ENCODE measurements at regions not wholly inside any gene's neighbourhood (a gene's known extent, or its start where the extent isn't known, plus 50 kb on each side); places are given as distances from the start of the nearest gene placed in this dataset.

DNA sequence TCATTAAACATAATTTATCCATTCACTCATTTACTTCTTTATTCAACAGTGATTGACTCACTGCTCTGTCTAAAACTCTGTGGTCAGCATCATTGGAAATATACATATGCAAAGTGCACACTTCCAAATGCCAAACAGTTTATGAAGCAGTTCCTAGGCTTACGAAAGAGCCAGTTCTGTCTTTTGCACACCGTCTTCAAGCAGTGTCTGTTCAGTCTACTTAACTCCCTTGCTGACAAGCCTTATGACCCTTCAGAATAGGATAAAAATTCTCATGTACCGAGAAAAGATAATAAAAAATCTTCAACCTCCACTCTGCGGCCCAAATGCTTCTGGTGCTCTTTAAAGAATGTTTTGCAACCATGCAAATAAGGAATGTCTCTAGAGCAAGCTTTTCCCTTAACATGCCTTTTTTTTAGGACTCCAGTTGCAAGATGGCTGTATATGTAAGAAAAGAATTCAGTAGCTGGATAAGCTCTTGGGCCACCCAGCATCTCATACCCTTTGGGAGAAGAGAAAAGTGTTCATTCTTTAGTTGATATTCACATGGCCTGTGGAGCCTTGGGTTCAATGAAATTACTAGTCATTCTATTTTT, 1037.0 kb upstream of the SLIT2 start:
- H3K4me1 ChIP-seq (ENCODE audit: control insufficient read depth, insufficient read depth, low read length), result no peaks in the 10 kb centered on the region
- H3K36me3 ChIP-seq (ENCODE audit: control insufficient read depth, insufficient read depth, low read length), result no peaks in the 10 kb centered on the region
- ChIA-PET POLR2A (no interaction called here), CTCF (no interaction called here)
- DNase-seq (ENCODE audit: low read depth, low spot score) (no peak), ATAC-seq (no peak)
- H3K27me3 ChIP-seq (ENCODE audit: control insufficient read depth, insufficient read depth, low read length), result no peaks in the 10 kb centered on the region
- H3K27ac ChIP-seq (ENCODE audit: low read length), result no peak overlapping the region
- BruUV-seq (replicated peaks), result no TSS peak
- TF ChIP-seq TCF7L2 (IDR thresholded peaks at IDR 0.05; ENCODE audit: low read depth, low read length), result no peak
- no peak for TF ChIP-seq POLR2AphosphoS5 (IDR thresholded peaks at IDR 0.05; ENCODE audit: low read depth, low read length)
- no peaks in the 10 kb centered on the region for H3K9me3 ChIP-seq (ENCODE audit: control insufficient read depth, insufficient read depth, low read depth, low read length)
- H3K4me3 ChIP-seq (ENCODE audit: low read depth in 2 of 2, low read length in 2 of 2), result no peak overlapping the region
- intact Hi-C loops (cut with micrococcal nuclease; ENCODE audit: unreplicated experiment), result no loop called here
- in situ Hi-C loops (cut with HindIII; ENCODE audit: low pct_unique_long_range_greater_than_20kb, low sequenced_read_pairs), result no loop called here

GRCh38 chr4:19213388-19213787, 1038.3 kb upstream of the SLIT2 start:
- BruUV-seq (replicated peaks), result no TSS peak
- intact Hi-C loops (cut with micrococcal nuclease; ENCODE audit: unreplicated experiment), result no loop called here
- TF ChIP-seq CTCF (IDR thresholded peaks at IDR 0.05) (no peak), REST (IDR thresholded peaks at IDR 0.05; ENCODE audit: insufficient read depth in 1 of 2, low read depth in 2 of 2, low read length in 1 of 2) (no peak), TCF7L2 (IDR thresholded peaks at IDR 0.05; ENCODE audit: low read depth, low read length) (no peak), SIN3A (IDR thresholded peaks at IDR 0.05; ENCODE audit: borderline replicate concordance, insufficient read depth, low read depth, low read length) (no peak), POLR2AphosphoS5 (IDR thresholded peaks at IDR 0.05; ENCODE audit: low read depth, low read length) (no peak)
- Histone ChIP-seq H3K9me3 (ENCODE audit: control insufficient read depth, insufficient read depth, low read depth, low read length) (no peaks in the 10 kb centered on the region), H3K4me1 (ENCODE audit: control insufficient read depth, insufficient read depth, low read length) (no peaks in the 10 kb centered on the region), H3K27ac (ENCODE audit: low read length) (no peak overlapping the region), H3K4me3 (ENCODE audit: low read depth in 2 of 2, low read length in 2 of 2) (no peak overlapping the region), H3K27me3 (ENCODE audit: control insufficient read depth, insufficient read depth, low read length) (no peaks in the 10 kb centered on the region), H3K36me3 (ENCODE audit: control insufficient read depth, insufficient read depth, low read length) (no peaks in the 10 kb centered on the region)
- in situ Hi-C loops (cut with HindIII; ENCODE audit: low pct_unique_long_range_greater_than_20kb, low sequenced_read_pairs), result no loop called here
- CTCF ChIA-PET, result no interaction called here
- DNase-seq (ENCODE audit: low read depth, low spot score) (no peak), ATAC-seq (no peak)
- POLR2A ChIA-PET, result no interaction called here

DNA sequence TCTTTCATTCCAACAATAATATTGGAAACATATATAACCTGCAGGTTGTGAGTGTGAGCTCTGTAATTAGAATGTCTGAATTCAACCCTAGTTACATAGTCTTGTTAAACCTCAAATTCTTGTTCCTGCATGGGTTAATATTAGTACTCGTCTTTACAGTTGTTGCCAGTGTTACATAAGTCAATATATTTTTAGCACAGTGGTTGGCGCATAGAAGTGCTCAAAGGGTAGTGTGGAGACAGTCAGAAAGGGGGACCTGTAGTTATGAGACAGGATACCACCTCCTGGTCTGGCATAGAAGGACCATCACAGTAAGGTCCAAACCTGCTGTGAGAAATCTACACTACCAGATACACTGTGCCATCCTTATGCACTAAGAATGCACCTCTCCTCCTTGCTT, 1045.9 kb upstream of the SLIT2 start:
- no peaks in the 10 kb centered on the region for H3K36me3 ChIP-seq (ENCODE audit: control insufficient read depth, insufficient read depth, low read length)
- H3K9me3 ChIP-seq (ENCODE audit: control insufficient read depth, insufficient read depth, low read depth, low read length), result no peaks in the 10 kb centered on the region
- no peak overlapping the region for H3K27ac ChIP-seq (ENCODE audit: low read length)
- BruUV-seq (replicated peaks), result no TSS peak
- H3K4me1 ChIP-seq (ENCODE audit: control insufficient read depth, insufficient read depth, low read length), result no peaks in the 10 kb centered on the region
- no peak for TF ChIP-seq CTCF (IDR thresholded peaks at IDR 0.05)
- no peak for TF ChIP-seq POLR2AphosphoS5 (IDR thresholded peaks at IDR 0.05; ENCODE audit: low read depth, low read length)
- no peak for TF ChIP-seq SIN3A (IDR thresholded peaks at IDR 0.05; ENCODE audit: borderline replicate concordance, insufficient read depth, low read depth, low read length)
- no peak for TF ChIP-seq REST (IDR thresholded peaks at IDR 0.05; ENCODE audit: insufficient read depth in 1 of 2, low read depth in 2 of 2, low read length in 1 of 2)
- TF ChIP-seq TCF7L2 (IDR thresholded peaks at IDR 0.05; ENCODE audit: low read depth, low read length), result no peak
- ChIA-PET POLR2A (no interaction called here), CTCF (no interaction called here)
- in situ Hi-C loops (cut with HindIII; ENCODE audit: low pct_unique_long_range_greater_than_20kb, low sequenced_read_pairs) (no loop called here), intact Hi-C loops (cut with micrococcal nuclease; ENCODE audit: unreplicated experiment) (no loop called here)
- no peak for DNase-seq (ENCODE audit: low read depth, low spot score)
- no peak overlapping the region for H3K4me3 ChIP-seq (ENCODE audit: low read depth in 2 of 2, low read length in 2 of 2)
- ATAC-seq, result no peak
- H3K27me3 ChIP-seq (ENCODE audit: control insufficient read depth, insufficient read depth, low read length), result no peaks in the 10 kb centered on the region

Measured in Panc1 (cell line).